ENCODE measurements at regions not wholly inside any gene's neighbourhood (a gene's known extent, or its start where the extent isn't known, plus 50 kb on each side); places are given as distances from the start of the nearest gene placed in this dataset.

DNA sequence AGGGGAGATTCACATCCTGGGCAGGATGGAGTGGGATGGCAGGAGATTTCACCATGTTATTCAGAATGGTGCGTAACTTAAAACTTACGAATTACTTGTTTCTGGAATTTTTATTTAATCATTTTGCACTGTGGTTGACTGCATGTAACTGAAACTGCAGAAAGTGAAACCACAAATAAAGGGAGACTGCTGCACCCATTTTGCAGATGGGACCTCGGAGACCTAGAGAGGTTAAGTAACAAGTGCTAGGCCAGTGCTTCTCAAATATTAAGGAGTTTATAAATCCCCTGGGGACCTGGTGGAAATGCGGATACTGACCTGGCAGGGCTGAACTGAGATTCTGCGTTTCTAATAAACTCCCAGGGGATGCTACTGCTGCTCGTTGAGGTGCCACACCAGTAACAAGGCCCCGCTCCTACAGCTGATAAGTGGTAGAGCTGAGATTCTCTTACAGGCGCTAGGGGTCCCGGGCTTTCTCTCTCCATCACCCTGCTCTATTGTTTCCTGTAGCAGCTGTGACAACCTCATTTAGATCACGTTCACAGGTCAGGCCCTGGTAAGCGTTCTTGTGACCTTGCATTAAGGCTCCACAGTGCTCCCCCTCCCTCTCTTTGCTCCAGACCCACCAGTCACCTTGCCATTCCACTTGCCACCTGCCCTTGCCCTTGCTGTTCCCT, 167.1 kb upstream of the CDH13 start:
- H3K4me1 Mint-ChIP-seq, result no peaks in the 10 kb centered on the region
- peaks cover 3% of the 10 kb centered on the region for H3K27me3 Mint-ChIP-seq
- H3K27ac Mint-ChIP-seq, result no peak overlapping the region
- H3K9me3 Mint-ChIP-seq, result no peaks in the 10 kb centered on the region
- H3K36me3 Mint-ChIP-seq, result no peaks in the 10 kb centered on the region
- no peak overlapping the region for H3K4me3 Mint-ChIP-seq

DNA sequence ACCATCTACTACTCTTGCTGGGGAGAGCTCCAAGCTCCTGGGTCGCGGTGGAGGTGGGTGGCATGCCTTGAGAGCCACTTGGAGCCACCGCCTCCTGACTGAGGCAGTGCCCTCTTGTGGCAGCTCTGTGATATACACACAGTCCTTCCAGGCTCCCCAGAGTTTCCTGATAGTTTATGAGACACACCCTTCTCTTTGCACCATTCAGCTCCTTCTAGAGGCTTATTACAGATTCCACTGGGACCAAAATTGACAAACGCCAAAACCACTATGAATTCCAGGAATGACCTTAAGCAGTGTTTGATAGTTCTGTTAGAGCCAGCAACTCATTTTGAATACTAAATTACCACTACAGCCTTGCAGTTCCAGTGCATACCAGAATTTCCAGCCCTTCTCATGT, 170.1 kb upstream of the CDH13 start:
- Mint-ChIP-seq H3K27ac (peak overlapping the region in 1 of 3 donors; percentile 88), H3K27me3 (peaks cover 3% of the 10 kb centered on the region), H3K4me3 (no peak overlapping the region), H3K9me3 (no peaks in the 10 kb centered on the region), H3K4me1 (no peaks in the 10 kb centered on the region), H3K36me3 (no peaks in the 10 kb centered on the region)

DNA sequence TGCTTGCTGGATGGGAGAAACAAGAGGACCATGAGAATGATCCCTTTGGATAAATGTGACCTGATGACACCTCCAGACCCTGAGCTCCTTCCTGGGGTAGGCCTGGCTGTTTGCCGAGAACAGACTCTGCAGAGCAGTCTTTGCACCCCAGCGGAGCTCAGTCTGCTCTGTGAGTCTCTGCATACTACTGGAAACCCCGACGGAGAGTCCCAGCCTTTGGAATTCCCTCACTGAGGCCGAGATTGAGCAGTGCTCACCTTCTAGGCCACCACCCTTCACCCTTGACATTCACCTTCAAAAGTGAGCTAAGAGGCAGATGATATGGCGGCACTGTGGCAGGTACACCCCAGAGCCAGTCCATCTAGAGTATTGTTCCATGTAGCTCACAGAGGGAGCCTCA, 172.2 kb upstream of the CDH13 start:
- no peaks in the 10 kb centered on the region for H3K9me3 Mint-ChIP-seq
- H3K4me3 Mint-ChIP-seq, result no peak overlapping the region
- H3K27ac Mint-ChIP-seq, result no peak overlapping the region
- H3K36me3 Mint-ChIP-seq, result no peaks in the 10 kb centered on the region
- H3K4me1 Mint-ChIP-seq, result no peaks in the 10 kb centered on the region
- peaks cover 1% of the 10 kb centered on the region for H3K27me3 Mint-ChIP-seq

DNA sequence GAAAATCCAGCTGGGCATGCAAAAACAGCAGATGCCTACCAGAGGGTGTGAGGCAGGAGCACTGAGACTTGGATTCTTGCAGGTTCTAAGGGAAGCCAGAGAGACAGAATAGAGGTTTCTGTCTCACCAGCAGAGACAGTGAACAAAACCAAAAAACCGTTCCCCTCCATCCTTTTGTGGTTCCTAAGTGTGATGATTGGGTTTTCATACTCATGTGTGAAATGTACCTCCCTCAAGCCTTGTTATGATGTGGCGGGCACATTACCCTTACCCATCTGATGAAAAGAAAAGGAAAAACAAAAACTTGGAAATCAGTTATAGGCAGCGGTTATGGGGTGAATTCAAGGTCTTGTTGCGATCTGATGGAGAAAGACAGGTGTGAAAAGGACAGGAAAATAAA, 172.6 kb upstream of the CDH13 start:
- Mint-ChIP-seq H3K27ac (no peak overlapping the region), H3K36me3 (no peaks in the 10 kb centered on the region), H3K9me3 (no peaks in the 10 kb centered on the region), H3K4me1 (no peaks in the 10 kb centered on the region), H3K27me3 (peaks cover 1% of the 10 kb centered on the region), H3K4me3 (peak overlapping the region in 1 of 4 donors; percentile 48)

DNA sequence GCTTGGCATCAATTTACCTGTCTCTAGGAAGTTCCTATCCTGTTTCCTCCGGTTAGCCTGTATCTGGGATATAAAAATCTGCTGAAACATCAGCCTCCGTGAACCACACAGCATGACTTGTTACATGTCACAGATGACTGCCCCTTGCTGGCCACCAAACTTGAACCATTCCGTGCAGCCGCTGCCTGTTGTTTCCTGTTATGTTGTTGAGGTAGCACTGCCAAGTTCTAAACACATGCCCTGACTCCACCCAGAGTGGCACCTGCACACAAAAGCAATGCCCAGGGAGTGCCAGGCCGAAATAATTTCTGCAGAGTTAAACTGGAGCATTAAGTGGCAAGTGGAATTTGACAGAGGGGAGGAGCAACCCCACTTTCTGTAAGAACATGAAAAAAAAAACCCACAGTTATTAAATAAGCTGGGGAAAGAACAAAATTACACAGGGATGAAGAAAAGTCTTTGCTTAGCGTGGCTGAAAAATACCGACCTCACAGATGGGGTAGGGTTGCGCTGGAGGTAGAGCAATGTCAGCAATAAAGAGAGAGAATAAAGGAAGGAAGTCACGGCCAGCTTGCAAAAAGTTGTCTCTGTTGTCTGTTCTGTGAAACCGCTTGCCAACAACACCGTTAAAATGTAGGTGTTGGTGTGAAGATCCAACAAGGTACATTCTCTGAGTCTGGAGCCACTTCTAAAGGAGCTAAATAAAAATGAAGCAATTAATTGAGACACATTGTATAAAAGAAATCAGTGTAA, 174.6 kb upstream of the CDH13 start:
- Mint-ChIP-seq H3K36me3 (no peaks in the 10 kb centered on the region), H3K27ac (peak overlapping the region in 1 of 3 donors; percentile 41), H3K9me3 (peaks cover 0 to 4% (median 0%) of the 10 kb centered on the region in 3 donors), H3K27me3 (no peaks in the 10 kb centered on the region), H3K4me1 (no peaks in the 10 kb centered on the region), H3K4me3 (no peak overlapping the region)

DNA sequence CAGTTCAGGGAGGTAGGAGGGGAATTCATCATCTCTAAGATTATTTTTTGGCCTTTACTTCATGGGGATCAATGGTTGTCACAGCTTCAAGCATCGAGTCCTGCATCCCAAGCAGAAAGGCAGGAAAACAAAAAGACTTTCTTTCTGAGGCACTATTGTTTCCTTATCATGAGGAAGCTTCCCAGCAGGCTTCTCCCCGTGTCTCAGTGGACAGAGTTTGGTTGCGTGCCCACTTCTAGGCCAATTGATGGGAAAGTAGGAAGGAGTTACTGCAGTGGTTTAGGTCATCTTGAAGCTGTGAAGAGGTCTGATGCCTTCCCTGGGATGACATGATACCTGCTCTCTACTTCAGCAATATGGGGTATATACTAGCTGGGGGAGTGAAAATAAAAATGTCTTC, 175.3 kb upstream of the CDH13 start:
- peaks cover 0 to 4% (median 0%) of the 10 kb centered on the region in 3 donors for H3K9me3 Mint-ChIP-seq
- no peaks in the 10 kb centered on the region for H3K36me3 Mint-ChIP-seq
- peak overlapping the region in 1 of 3 donors; percentile 60 for H3K27ac Mint-ChIP-seq
- no peaks in the 10 kb centered on the region for H3K4me1 Mint-ChIP-seq
- no peak overlapping the region for H3K4me3 Mint-ChIP-seq
- H3K27me3 Mint-ChIP-seq, result no peaks in the 10 kb centered on the region

DNA sequence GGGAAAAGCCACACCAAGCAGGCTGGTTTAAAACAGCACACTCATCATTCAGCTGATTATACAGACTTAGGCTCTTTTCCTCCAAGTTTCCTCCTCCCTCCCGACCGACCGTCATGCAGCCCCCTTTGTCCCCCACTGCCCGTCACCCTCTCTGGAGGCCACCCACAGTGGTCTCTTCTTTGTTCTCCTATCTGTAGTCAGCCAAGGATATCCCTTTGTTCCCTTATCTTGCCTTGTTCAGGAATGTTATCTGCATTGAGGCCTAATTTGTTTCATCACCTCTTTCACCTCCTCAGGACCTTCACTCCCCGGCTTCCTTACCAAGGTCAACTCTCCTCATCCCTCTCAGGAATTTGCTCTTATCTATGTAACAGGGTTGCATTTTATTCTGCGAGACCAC, 186.4 kb upstream of the CDH13 start:
- no peaks in the 10 kb centered on the region for H3K36me3 Mint-ChIP-seq
- H3K4me3 Mint-ChIP-seq, result no peak overlapping the region
- H3K4me1 Mint-ChIP-seq, result no peaks in the 10 kb centered on the region
- H3K9me3 Mint-ChIP-seq, result peaks cover 0 to 5% (median 0%) of the 10 kb centered on the region in 3 donors
- no peak overlapping the region for H3K27ac Mint-ChIP-seq
- peaks cover 9% of the 10 kb centered on the region for H3K27me3 Mint-ChIP-seq

DNA sequence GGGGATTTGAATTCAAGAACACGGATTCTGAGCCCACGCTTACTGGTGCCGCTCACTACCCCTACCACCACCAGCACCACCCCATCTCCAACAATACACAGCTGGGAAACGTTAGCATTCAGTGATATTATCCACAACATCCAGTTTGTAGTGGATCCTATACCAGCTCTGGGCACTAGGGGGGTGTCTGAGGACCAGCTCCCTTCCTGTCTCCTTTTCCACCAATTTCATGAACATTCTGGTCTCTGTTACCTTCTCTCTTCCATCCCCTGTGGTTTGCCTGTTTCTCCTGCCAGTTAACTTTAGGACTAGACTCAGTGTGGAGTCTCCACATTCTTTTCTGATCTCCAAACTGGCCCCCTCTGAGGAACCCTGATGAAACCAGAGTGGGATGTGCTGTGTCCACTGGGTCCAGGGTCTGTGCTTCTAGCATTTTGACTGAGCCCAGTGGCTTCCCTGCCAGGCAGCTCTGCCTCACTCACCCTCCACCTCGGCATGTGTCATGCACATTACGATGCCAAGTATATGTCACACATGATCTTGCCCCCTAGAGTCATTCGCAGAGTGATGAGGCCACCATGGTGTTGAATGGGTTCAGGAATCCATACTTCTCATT, 187.0 kb upstream of the CDH13 start:
- Mint-ChIP-seq H3K27ac (no peak overlapping the region), H3K27me3 (peaks cover 8% of the 10 kb centered on the region), H3K9me3 (peaks cover 0 to 5% (median 0%) of the 10 kb centered on the region in 3 donors), H3K36me3 (no peaks in the 10 kb centered on the region), H3K4me3 (no peak overlapping the region), H3K4me1 (no peaks in the 10 kb centered on the region)

DNA sequence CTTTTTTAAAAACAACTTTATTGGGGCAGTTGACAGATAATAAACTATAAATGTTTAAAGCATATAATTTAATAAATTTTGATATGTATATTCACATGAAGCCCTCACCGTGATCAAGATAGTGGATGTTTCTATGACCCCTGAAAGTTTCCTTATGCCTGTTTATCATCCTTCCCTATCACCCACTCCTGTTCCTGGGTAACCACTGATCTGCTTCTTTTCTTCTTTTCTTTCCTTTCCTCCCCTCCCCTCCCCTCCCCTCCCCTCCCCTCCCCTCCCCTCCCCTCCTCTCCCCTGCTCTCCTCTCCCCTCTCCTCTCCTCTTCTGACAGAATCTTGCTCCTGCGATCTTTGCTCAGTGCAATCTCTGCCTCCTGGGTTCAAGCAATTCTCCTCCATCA, 193.7 kb upstream of the CDH13 start:
- Mint-ChIP-seq H3K9me3 (peaks cover 0 to 2% (median 0%) of the 10 kb centered on the region in 3 donors), H3K4me3 (no peak overlapping the region), H3K27ac (no peak overlapping the region), H3K36me3 (no peaks in the 10 kb centered on the region), H3K4me1 (no peaks in the 10 kb centered on the region), H3K27me3 (peaks cover 1% of the 10 kb centered on the region)

DNA sequence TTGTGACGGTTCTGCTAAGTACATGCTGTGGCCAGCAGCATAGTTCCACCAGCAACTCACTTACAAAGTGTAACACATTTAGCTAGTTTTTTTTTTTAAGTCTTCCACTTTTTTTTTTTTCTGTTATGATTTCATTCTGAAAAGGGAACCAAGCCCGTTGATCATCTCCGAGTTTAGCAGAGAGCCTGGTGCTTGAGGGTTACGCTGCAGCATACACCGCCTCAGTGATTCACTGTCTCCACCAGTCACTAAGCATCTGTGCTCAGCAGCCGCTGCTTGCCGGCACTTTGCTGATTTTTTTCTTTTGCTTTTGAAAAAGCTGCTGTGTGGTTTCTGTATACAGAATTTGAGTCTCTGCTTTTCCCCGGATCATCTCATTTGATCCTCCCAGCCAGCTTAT, 194.5 kb upstream of the CDH13 start:
- peaks cover 0 to 2% (median 0%) of the 10 kb centered on the region in 3 donors for H3K9me3 Mint-ChIP-seq
- peak overlapping the region in 1 of 4 donors; percentile 33 for H3K4me3 Mint-ChIP-seq
- no peaks in the 10 kb centered on the region for H3K36me3 Mint-ChIP-seq
- H3K27me3 Mint-ChIP-seq, result peaks cover 1% of the 10 kb centered on the region
- H3K27ac Mint-ChIP-seq, result no peak overlapping the region
- H3K4me1 Mint-ChIP-seq, result no peaks in the 10 kb centered on the region

DNA sequence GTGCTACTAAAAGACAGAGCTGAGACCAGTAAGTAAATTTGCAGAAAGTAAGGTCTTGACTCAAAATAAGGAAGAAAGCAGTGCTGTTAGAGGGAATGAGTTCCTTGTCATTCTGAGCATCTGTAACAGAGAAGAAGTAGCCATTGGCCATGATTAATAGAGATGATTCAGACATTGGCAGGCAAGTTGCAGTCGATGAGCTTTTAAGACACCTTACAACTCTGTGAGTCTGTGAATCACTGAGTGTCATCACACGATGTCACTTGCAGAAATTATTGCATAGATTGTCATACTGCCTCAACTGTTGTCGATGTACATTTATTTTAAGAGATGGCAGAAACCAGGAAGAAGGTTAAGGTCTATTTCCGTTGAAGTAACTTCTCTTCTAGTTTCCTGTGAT, 201.1 kb upstream of the CDH13 start:
- Mint-ChIP-seq H3K4me1 (no peaks in the 10 kb centered on the region), H3K36me3 (peaks cover 2% of the 10 kb centered on the region), H3K27ac (no peak overlapping the region), H3K9me3 (peaks cover 2 to 5% (median 4%) of the 10 kb centered on the region in 3 donors), H3K4me3 (no peak overlapping the region), H3K27me3 (peaks cover 2% of the 10 kb centered on the region)

DNA sequence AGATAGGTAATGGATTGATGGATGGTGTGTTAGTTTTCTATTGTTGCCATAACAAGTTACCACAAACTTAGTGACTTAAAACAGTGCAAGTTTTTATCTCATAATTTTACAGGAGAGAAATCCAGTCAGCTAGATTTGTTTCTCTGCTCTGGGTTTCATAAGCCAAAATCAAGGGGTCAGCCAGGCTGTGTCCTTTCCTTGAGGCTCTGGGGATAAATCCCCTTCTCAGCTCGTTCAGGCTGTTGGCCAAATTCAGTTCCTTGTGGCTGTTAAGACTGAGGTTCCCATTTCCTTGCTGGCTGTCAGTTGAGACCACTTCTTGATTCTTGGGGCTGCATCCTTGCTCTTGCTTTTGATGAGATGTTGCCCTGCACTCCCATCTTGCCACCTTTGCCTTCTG, 204.9 kb upstream of the CDH13 start:
- Mint-ChIP-seq H3K9me3 (peaks cover 3 to 5% (median 4%) of the 10 kb centered on the region in 3 donors), H3K36me3 (peaks cover 2% of the 10 kb centered on the region), H3K27me3 (peaks cover 2% of the 10 kb centered on the region), H3K4me3 (no peak overlapping the region), H3K27ac (no peak overlapping the region), H3K4me1 (no peaks in the 10 kb centered on the region)

DNA sequence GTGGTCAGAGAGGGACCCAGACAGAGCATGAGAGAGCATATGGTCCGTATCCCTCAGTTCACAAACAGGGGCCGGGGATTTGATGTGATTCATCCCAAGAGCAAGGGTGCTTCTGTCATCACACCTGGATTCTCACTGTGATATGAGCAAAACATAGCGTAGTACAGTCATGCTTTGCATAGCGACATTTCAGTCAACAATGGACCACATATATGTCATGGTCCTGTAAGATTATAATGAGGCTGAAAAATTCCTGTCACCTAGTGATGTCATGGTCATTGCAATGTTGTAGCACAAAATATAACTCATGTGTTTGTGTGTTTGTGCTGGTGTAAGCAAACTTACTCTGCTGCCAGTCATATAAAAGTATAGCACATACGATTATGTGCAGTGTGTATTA, 207.4 kb upstream of the CDH13 start:
- no peaks in the 10 kb centered on the region for H3K36me3 Mint-ChIP-seq
- H3K27me3 Mint-ChIP-seq, result peaks cover 3% of the 10 kb centered on the region
- peaks cover 2 to 4% (median 3%) of the 10 kb centered on the region in 3 donors for H3K9me3 Mint-ChIP-seq
- H3K4me1 Mint-ChIP-seq, result no peaks in the 10 kb centered on the region
- no peak overlapping the region for H3K4me3 Mint-ChIP-seq
- H3K27ac Mint-ChIP-seq, result no peak overlapping the region

DNA sequence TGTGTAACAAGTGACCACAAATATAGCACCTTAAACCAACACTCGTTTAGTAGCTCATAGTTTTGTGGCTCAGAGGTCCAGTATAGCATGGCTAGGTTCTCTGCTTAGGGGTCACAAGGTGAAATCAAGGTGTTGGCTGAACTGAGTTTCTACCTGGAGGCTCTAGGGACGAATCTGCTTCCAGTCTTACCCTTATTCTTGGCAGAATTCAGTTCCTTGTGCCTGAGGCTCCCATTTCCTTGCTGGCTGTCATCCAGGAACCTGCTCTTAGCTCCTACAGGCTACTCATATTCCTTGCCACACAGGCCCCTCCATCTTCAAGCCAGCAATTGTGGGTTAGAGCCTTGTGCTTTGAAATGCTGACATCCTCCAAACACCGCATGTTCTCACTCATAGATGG, 212.3 kb upstream of the CDH13 start:
- H3K27me3 Mint-ChIP-seq, result peaks cover 3% of the 10 kb centered on the region
- H3K27ac Mint-ChIP-seq, result no peak overlapping the region
- no peak overlapping the region for H3K4me3 Mint-ChIP-seq
- H3K36me3 Mint-ChIP-seq, result no peaks in the 10 kb centered on the region
- peaks cover 0 to 2% (median 0%) of the 10 kb centered on the region in 3 donors for H3K9me3 Mint-ChIP-seq
- H3K4me1 Mint-ChIP-seq, result no peaks in the 10 kb centered on the region

DNA sequence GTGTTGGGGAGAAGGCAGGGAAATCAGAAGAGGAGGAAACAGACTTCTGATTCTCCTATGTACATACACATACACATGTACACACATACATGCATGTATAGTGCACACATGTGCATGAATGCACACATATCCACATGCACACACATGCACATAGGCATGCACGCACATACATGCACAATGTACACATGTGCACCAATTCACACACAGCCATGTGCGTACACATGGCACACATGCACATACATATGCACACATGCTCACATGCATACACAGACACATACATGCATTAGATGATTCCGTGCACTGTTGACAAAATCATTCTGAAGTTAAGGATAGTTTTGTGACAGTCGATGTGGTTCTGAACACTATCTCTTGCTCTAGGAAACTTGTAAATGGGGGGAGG, 214.0 kb upstream of the CDH13 start:
- H3K9me3 Mint-ChIP-seq, result no peaks in the 10 kb centered on the region
- H3K4me1 Mint-ChIP-seq, result no peaks in the 10 kb centered on the region
- no peak overlapping the region for H3K4me3 Mint-ChIP-seq
- no peak overlapping the region for H3K27ac Mint-ChIP-seq
- peaks cover 6% of the 10 kb centered on the region for H3K27me3 Mint-ChIP-seq
- no peaks in the 10 kb centered on the region for H3K36me3 Mint-ChIP-seq
